GM21447 (cell line): ENCODE measurements at regions not wholly inside any gene's neighbourhood (a gene's known extent, or its start where the extent isn't known, plus 50 kb on each side); places are given as distances from the start of the nearest gene placed in this dataset.

Source experiments
- ATAC-seq: cut with Tn5 transposase; IDR thresholded peaks from one replicate; pipeline ENCODE4 v1.9.1; 2021; ENCODE audit not compliant: unreplicated experiment

- no peak for ATAC-seq
Measured at GRCh38 chr16:48105976-48106375, 49.8 kb downstream of the ABCC12 start.

GRCh38 chr16:48105456-48105855 is 50.3 kb downstream of the ABCC12 start:
- ATAC-seq, result no peak

- ATAC-seq, result no peak
Measured at GRCh38 chr16:48103591-48103990, 52.2 kb downstream of the ABCC12 start.

GRCh38 chr16:48102083-48103008 is 53.4 kb downstream of the ABCC12 start:
- ATAC-seq, result no peak

GRCh38 chr16:48101069-48101674 is 54.6 kb downstream of the ABCC12 start:
- ATAC-seq, result peak; percentile 68

GRCh38 chr16:48099455-48099854 is 56.3 kb downstream of the ABCC12 start:
- ATAC-seq, result no peak

GRCh38 chr16:48098472-48098871 is 57.3 kb downstream of the ABCC12 start:
- no peak for ATAC-seq

- ATAC-seq, result no peak
Measured at GRCh38 chr16:48091117-48091516, 64.7 kb downstream of the ABCC12 start.

- no peak for ATAC-seq
Measured at GRCh38 chr16:48089053-48089792, 66.6 kb downstream of the ABCC12 start.

GRCh38 chr16:48087639-48088038 is 68.2 kb downstream of the ABCC12 start:
- ATAC-seq, result no peak

- no peak for ATAC-seq
Measured at GRCh38 chr16:48086422-48086821, 69.4 kb downstream of the ABCC12 start.

GRCh38 chr16:48085729-48086128 is 70.1 kb downstream of the ABCC12 start:
- ATAC-seq, result no peak

- no peak for ATAC-seq
Measured at GRCh38 chr16:48084826-48085225, 71.0 kb downstream of the ABCC12 start.

GRCh38 chr16:48082516-48082915 is 73.3 kb downstream of the ABCC12 start:
- ATAC-seq, result no peak

- no peak for ATAC-seq
Measured at GRCh38 chr16:48081656-48082055, 74.1 kb downstream of the ABCC12 start.

GRCh38 chr16:48076455-48077012 is 79.3 kb downstream of the ABCC12 start:
- no peak for ATAC-seq

GRCh38 chr16:48075398-48075797 is 80.4 kb downstream of the ABCC12 start:
- ATAC-seq, result no peak

GRCh38 chr16:48067388-48067787 is 88.4 kb downstream of the ABCC12 start:
- no peak for ATAC-seq

- ATAC-seq, result no peak
Measured at GRCh38 chr16:48064971-48065370, 90.8 kb downstream of the ABCC12 start.

- no peak for ATAC-seq
Measured at GRCh38 chr16:48062681-48063080, 93.1 kb downstream of the ABCC12 start.

- no peak for ATAC-seq
Measured at GRCh38 chr16:48059936-48060335, 95.9 kb downstream of the ABCC12 start.
